Lung (tissue), 11 donors: ENCODE measurements at regions not wholly inside any gene's neighbourhood (a gene's known extent, or its start where the extent isn't known, plus 50 kb on each side); places are given as distances from the start of the nearest gene placed in this dataset.
A peak's percentile ranks its signal among the peaks of the same experiment; 100 is the strongest.

Source experiments
- ATAC-seq: fragments of 200-7000 bp; cut with Tn5 transposase; one replicate; pipeline ENCODE4 v1.9.1; 2020; ENCODE audit warnings: moderate number of reproducible peaks; ENCODE audit not compliant: insufficient read depth, low FRiP score
- DNase-seq, 3 donors: peaks; one replicate each; pipeline ENCODE4 v3.0.0-alpha.2; 2013 to 2017
- H3K27ac ChIP-seq, 2 donors: one replicate each; pipeline ENCODE4 v1.5.1; 2013; ENCODE audit warnings: mild to moderate bottlenecking in 2 of 2, moderate library complexity in 2 of 2, control low read depth in 1 of 2, inconsistent platforms in 1 of 2, low read depth in 1 of 2, low read length in 1 of 2
- H3K27me3 ChIP-seq, 3 donors: one replicate each; pipeline ENCODE4 v1.5.1; 2013; ENCODE audit warnings: low read length in 2 of 3; ENCODE audit not compliant: control insufficient read depth in 3 of 3, insufficient read depth in 3 of 3
- H3K36me3 ChIP-seq, 4 donors: one replicate each; pipeline ENCODE4 v1.5.1; 2013; ENCODE audit warnings: low read length in 4 of 4, mild to moderate bottlenecking in 1 of 4, moderate library complexity in 1 of 4; ENCODE audit not compliant: control insufficient read depth in 4 of 4, insufficient read depth in 4 of 4
- H3K4me1 ChIP-seq, 5 donors: one replicate each; pipeline ENCODE4 v1.5.1; 2013; ENCODE audit warnings: low read length in 5 of 5, mild to moderate bottlenecking in 2 of 5, moderate library complexity in 1 of 5; ENCODE audit not compliant: control insufficient read depth in 5 of 5, insufficient read depth in 5 of 5
- H3K4me3 ChIP-seq: one replicate; pipeline ENCODE4 v1.5.1; 2013; ENCODE audit warnings: mild to moderate bottlenecking, control low read depth, moderate library complexity
- H3K9ac ChIP-seq, 2 donors: one replicate each; pipeline ENCODE4 v1.5.1; 2013; ENCODE audit warnings: low read length in 2 of 2, control low read depth in 1 of 2; ENCODE audit not compliant: insufficient read depth in 1 of 2
- H3K9me3 ChIP-seq, 4 donors: one replicate each; pipeline ENCODE4 v1.5.1; 2013; ENCODE audit warnings: low read length in 3 of 4, mild to moderate bottlenecking in 1 of 4, moderate library complexity in 1 of 4; ENCODE audit not compliant: control insufficient read depth in 4 of 4, insufficient read depth in 3 of 4
- WGBS, 2 donors: extraction: QIAGEN DNeasy Blood & Tissue Kit; methylation state at CpG; one replicate each; pipeline ENCODE4 v1.1.7; 2013; 5-methylcytosine and 5-hydroxymethylcytosine counted together
- TF ChIP-seq, protein P1 (sequence below): IDR thresholded peaks from 2 replicates; pipeline ENCODE4 v1.5.1; 2012; ENCODE audit warnings: mild to moderate bottlenecking; ENCODE audit errors: control extremely low read depth, extremely low read depth
- donor health status: control.
- donor health status: control.
- donor health status: Bipolar disorder and iron deficiency.
- donor health status: healthy.
- donor health status: DM: yes; HTN: yes; CAD: no.

DNA sequence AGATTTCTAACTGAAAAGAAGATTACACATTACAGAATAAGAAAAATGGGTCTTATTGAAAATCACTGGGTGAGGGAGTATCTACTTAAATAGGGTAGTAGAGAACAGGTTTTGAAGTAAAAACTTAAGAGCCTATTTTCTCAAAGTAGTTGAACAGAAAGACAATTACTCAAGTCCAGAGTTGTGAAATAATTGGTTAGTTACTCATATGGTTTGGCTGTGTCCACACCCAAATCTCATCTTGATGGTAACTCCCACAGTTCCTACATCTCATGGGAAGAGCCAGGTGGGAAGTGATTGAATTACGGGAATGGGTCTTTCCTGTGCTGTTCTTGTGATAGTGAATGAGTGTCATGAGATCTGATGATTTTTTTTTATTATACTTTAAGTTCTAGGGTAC is 1035.3 kb upstream of the GJE1 start:
- Histone ChIP-seq H3K4me3 (no peak overlapping the region), H3K27me3 (no peaks in the 10 kb centered on the region), H3K4me1 (no peaks in the 10 kb centered on the region), H3K9ac (no peak overlapping the region), H3K9me3 (no peaks in the 10 kb centered on the region), H3K36me3 (no peaks in the 10 kb centered on the region), H3K27ac (no peak overlapping the region)
- TF ChIP-seq, protein P1, sequence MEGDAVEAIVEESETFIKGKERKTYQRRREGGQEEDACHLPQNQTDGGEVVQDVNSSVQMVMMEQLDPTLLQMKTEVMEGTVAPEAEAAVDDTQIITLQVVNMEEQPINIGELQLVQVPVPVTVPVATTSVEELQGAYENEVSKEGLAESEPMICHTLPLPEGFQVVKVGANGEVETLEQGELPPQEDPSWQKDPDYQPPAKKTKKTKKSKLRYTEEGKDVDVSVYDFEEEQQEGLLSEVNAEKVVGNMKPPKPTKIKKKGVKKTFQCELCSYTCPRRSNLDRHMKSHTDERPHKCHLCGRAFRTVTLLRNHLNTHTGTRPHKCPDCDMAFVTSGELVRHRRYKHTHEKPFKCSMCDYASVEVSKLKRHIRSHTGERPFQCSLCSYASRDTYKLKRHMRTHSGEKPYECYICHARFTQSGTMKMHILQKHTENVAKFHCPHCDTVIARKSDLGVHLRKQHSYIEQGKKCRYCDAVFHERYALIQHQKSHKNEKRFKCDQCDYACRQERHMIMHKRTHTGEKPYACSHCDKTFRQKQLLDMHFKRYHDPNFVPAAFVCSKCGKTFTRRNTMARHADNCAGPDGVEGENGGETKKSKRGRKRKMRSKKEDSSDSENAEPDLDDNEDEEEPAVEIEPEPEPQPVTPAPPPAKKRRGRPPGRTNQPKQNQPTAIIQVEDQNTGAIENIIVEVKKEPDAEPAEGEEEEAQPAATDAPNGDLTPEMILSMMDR = no peak
- DNase-seq (no peak), ATAC-seq (no peak)
- whole genome bisulfite sequencing, 2 donors = 68 to 80% methylated on average over 1 of the region's 1 CpG

DNA sequence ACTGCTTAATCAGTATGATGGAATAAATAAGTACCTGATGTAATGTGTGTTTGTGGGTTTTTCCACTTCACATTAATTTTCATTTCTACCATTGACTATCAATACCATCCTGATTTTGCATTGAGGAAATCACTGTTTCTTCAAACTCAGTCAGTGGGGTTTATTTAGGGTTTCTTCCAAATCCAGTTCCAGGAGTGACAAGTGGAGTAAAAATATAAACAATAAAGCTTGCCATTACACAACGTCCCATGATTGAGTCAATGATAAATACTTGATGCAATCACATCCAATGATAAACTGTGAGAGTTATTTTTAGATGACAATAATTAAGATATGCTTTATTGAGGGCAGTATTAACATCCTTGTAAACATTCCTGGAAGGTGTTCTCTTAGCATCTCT is 1037.4 kb upstream of the GJE1 start:
- no peaks in the 10 kb centered on the region for H3K9me3 ChIP-seq
- 49 to 57% methylated on average over 1 of the region's 1 CpG for WGBS, 2 donors
- H3K4me1 ChIP-seq = no peaks in the 10 kb centered on the region
- ATAC-seq (no peak), DNase-seq (no peak)
- no peak overlapping the region for H3K27ac ChIP-seq
- TF ChIP-seq, protein P1 = no peak
- H3K4me3 ChIP-seq = no peak overlapping the region
- no peaks in the 10 kb centered on the region for H3K27me3 ChIP-seq
- H3K36me3 ChIP-seq = no peaks in the 10 kb centered on the region
- no peak overlapping the region for H3K9ac ChIP-seq

DNA sequence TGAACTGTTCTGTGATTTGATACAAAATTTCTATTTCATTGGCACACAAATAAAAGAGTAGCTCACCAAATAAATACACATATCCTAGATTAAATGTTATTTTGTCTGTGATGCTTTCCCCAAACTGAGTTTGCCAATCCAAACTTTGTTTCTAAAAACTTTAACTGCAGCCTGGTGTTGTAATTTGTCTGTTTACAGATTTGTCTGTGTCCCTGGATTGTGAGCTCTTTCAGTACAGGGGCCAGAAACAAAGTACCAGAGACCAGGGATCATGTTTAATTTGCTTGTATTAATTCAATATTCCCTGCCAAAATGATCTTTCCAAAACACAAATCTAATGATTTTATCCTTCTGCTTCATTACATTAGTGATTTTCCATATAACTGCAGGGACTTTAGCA is 1044.6 kb upstream of the GJE1 start:
- Histone ChIP-seq H3K4me1 (no peaks in the 10 kb centered on the region), H3K27me3 (no peaks in the 10 kb centered on the region), H3K4me3 (no peak overlapping the region), H3K27ac (no peak overlapping the region), H3K9me3 (no peaks in the 10 kb centered on the region), H3K36me3 (no peaks in the 10 kb centered on the region), H3K9ac (no peak overlapping the region)
- TF ChIP-seq, protein P1 = no peak
- peak in 2 of 3 donors; percentile 36 to 37 for DNase-seq
- ATAC-seq = no peak
